Natural killer cell (primary cell): ENCODE measurements at regions not wholly inside any gene's neighbourhood (a gene's known extent, or its start where the extent isn't known, plus 50 kb on each side); places are given as distances from the start of the nearest gene placed in this dataset.

Experiments
- ATAC-seq, 3 donors: fragments of 150-1000 bp in 2 of 3; fragments of 200-7000 bp in 1 of 3; cut with Tn5 transposase; 1 replicate in 1 of 3; 2 replicates in 2 of 3; pipeline ENCODE4 v1.10.0; 2021; ENCODE audit warnings: mild to moderate bottlenecking in 2 of 3, moderate library complexity in 2 of 3
- DNase-seq, 2 donors: peaks; one replicate each; pipeline versions ENCODE4 v3.0.0 to v3.0.0-alpha.2; 2013 to 2021; ENCODE audit warnings: mixed read lengths in 1 of 2
- H3K27ac ChIP-seq: one replicate; pipeline ENCODE4 v1.5.1; 2013; ENCODE audit warnings: mild to moderate bottlenecking, low read length
- H3K27me3 ChIP-seq: one replicate; pipeline ENCODE4 v1.6.1; 2013; ENCODE audit warnings: low read length; ENCODE audit not compliant: control insufficient read depth, insufficient read depth
- H3K36me3 ChIP-seq: one replicate; pipeline ENCODE4 v1.6.1; 2013; ENCODE audit warnings: low read length; ENCODE audit not compliant: control insufficient read depth, insufficient read depth
- H3K4me1 ChIP-seq: one replicate; pipeline ENCODE4 v1.6.1; 2013; ENCODE audit warnings: low read length; ENCODE audit not compliant: control insufficient read depth, insufficient read depth
- H3K4me3 ChIP-seq: one replicate; pipeline ENCODE4 v1.5.1; 2013; ENCODE audit warnings: low read length
- H3K9me3 ChIP-seq: one replicate; pipeline ENCODE4 v1.6.1; 2013; ENCODE audit warnings: low read length; ENCODE audit not compliant: control insufficient read depth, insufficient read depth
- H3K27ac Mint-ChIP-seq, 2 donors: one replicate each; pipeline ENCODE4 v1.8.0; 2022; ENCODE audit warnings: mild to moderate bottlenecking in 2 of 2, mixed read lengths in 2 of 2, moderate library complexity in 1 of 2
- H3K27me3 Mint-ChIP-seq, 2 donors: one replicate each; pipeline ENCODE4 v1.8.0; 2022; ENCODE audit warnings: low read depth in 2 of 2, mixed read lengths in 2 of 2
- H3K36me3 Mint-ChIP-seq: one replicate; pipeline ENCODE4 v1.8.0; 2022; ENCODE audit warnings: mixed read lengths
- H3K4me1 Mint-ChIP-seq, 2 donors: one replicate each; pipeline ENCODE4 v1.8.0; 2022; ENCODE audit warnings: mixed read lengths in 2 of 2
- H3K4me3 Mint-ChIP-seq: one replicate; pipeline ENCODE4 v1.8.0; 2022; ENCODE audit warnings: mild to moderate bottlenecking, moderate library complexity, mixed read lengths
- H3K9me3 Mint-ChIP-seq, 2 donors: one replicate each; pipeline ENCODE4 v1.8.0; 2022; ENCODE audit warnings: mixed read lengths in 2 of 2
- CTCF ChIP-seq: fragments of 200-600 bp; IDR thresholded peaks from one replicate; pipeline ENCODE4 v1.8.0; 2022; ENCODE audit warnings: antibody characterized with exemption
- WGBS: methylation state at CpG from one replicate; pipeline ENCODE4 v1.1.7; 2013; ENCODE audit warnings: missing lambda C conversion rate; ENCODE audit not compliant: insufficient coverage; 5-methylcytosine and 5-hydroxymethylcytosine counted together
- intact Hi-C: fragments of 100-400 bp; cut with micrococcal nuclease; formaldehyde crosslinking; loops from one replicate; pipeline ENCODE4 v1.14.2; 2022

GRCh38 chr19:28989739-28990138 lies 223.2 kb downstream of the UQCRFS1 start:
- peaks cover 5 to 8% of the 10 kb centered on the region in 2 donors for H3K9me3 Mint-ChIP-seq

GRCh38 chr19:28988066-28988465 lies 224.9 kb downstream of the UQCRFS1 start:
- Histone ChIP-seq H3K4me3 (no peak overlapping the region), H3K4me1 (no peaks in the 10 kb centered on the region), H3K9me3 (no peaks in the 10 kb centered on the region), H3K27ac (no peak overlapping the region), H3K36me3 (no peaks in the 10 kb centered on the region), H3K27me3 (no peaks in the 10 kb centered on the region)
- H3K4me1 Mint-ChIP-seq, result no peaks in the 10 kb centered on the region
- TF ChIP-seq CTCF, result no peak
- no peak overlapping the region for H3K4me3 Mint-ChIP-seq
- no peaks in the 10 kb centered on the region for H3K36me3 Mint-ChIP-seq
- no peaks in the 10 kb centered on the region for H3K9me3 Mint-ChIP-seq
- peaks cover 1 to 7% of the 10 kb centered on the region in 2 donors for H3K27me3 Mint-ChIP-seq
- DNase-seq (no peak), ATAC-seq (no peak)
- no peak overlapping the region for H3K27ac Mint-ChIP-seq
- 92% methylated on average over 1 of the region's 1 CpG for WGBS
- intact Hi-C loops, result no loop called here

More at GRCh38 chr19:28989739-28990138, 223.2 kb downstream of the UQCRFS1 start:
- WGBS, result 69% methylated on average over 6 of the region's 6 CpGs
- H3K9me3 ChIP-seq, result peaks cover 2% of the 10 kb centered on the region
- no peaks in the 10 kb centered on the region for H3K27me3 ChIP-seq
- no peak for TF ChIP-seq CTCF
- H3K27ac ChIP-seq, result no peak overlapping the region
- Mint-ChIP-seq H3K4me3 (no peak overlapping the region), H3K27me3 (peaks cover 0 to 7% of the 10 kb centered on the region in 2 donors), H3K36me3 (no peaks in the 10 kb centered on the region), H3K27ac (no peak overlapping the region), H3K4me1 (no peaks in the 10 kb centered on the region)
- no peak for DNase-seq
- H3K4me3 ChIP-seq, result no peak overlapping the region
- no peaks in the 10 kb centered on the region for H3K36me3 ChIP-seq
- no peaks in the 10 kb centered on the region for H3K4me1 ChIP-seq
- ATAC-seq, result no peak
- intact Hi-C loops, result no loop called here

GRCh38 chr19:28987177-28987576 lies 225.8 kb downstream of the UQCRFS1 start:
- intact Hi-C loops, result no loop called here
- ATAC-seq (no peak), DNase-seq (no peak)
- Histone ChIP-seq H3K27me3 (no peaks in the 10 kb centered on the region), H3K4me1 (no peaks in the 10 kb centered on the region), H3K36me3 (no peaks in the 10 kb centered on the region), H3K27ac (no peak overlapping the region), H3K9me3 (no peaks in the 10 kb centered on the region), H3K4me3 (no peak overlapping the region)
- Mint-ChIP-seq H3K4me3 (no peak overlapping the region), H3K36me3 (no peaks in the 10 kb centered on the region), H3K9me3 (peaks cover 0 to 2% of the 10 kb centered on the region in 2 donors), H3K27me3 (peaks cover 10 to 11% of the 10 kb centered on the region in 2 donors), H3K4me1 (no peaks in the 10 kb centered on the region), H3K27ac (no peak overlapping the region)
- WGBS, result 79% methylated on average over 6 of the region's 6 CpGs
- TF ChIP-seq CTCF, result no peak

- Histone ChIP-seq H3K36me3 (no peaks in the 10 kb centered on the region), H3K4me1 (no peaks in the 10 kb centered on the region), H3K4me3 (no peak overlapping the region), H3K27me3 (no peaks in the 10 kb centered on the region), H3K27ac (no peak overlapping the region), H3K9me3 (no peaks in the 10 kb centered on the region)
- H3K4me3 Mint-ChIP-seq, result no peak overlapping the region
- H3K27ac Mint-ChIP-seq, result no peak overlapping the region
- H3K4me1 Mint-ChIP-seq, result no peaks in the 10 kb centered on the region
- no peaks in the 10 kb centered on the region for H3K36me3 Mint-ChIP-seq
- 78% methylated on average over 8 of the region's 8 CpGs for WGBS
- H3K27me3 Mint-ChIP-seq, result peaks cover 15 to 17% of the 10 kb centered on the region in 2 donors
- peaks cover 0 to 2% of the 10 kb centered on the region in 2 donors for H3K9me3 Mint-ChIP-seq
- intact Hi-C loops, result no loop called here
- DNase-seq, result no peak
- ATAC-seq, result no peak
- TF ChIP-seq CTCF, result no peak
These were observed 227.8 kb downstream of the UQCRFS1 start for GRCh38 chr19:28985201-28985600.
